Activated CD8-positive, alpha-beta memory T cell treated with anti-CD3 and anti-CD28 coated beads for 48 hours (primary cell): ENCODE measurements at regions not wholly inside any gene's neighbourhood (a gene's known extent, or its start where the extent isn't known, plus 50 kb on each side); places are given as distances from the start of the nearest gene placed in this dataset.
A peak's percentile ranks its signal among the peaks of the same experiment; 100 is the strongest.
"Not testable (repeated sequence)": the region's sequence is repeated elsewhere in the genome, so short reads cannot be mapped to it uniquely, and the experiment has no call there.

Experiments
- DNase-seq, 3 experiments: peaks; one replicate each; pipeline ENCODE4 v3.0.0-alpha.2; 2020; ENCODE audit warnings: low read depth in 2 of 3, low spot score in 2 of 3

GRCh38 chr15:92705764-92706163 lies 50.2 kb upstream of the FAM174B start:
- no peak for DNase-seq

GRCh38 chr15:92706201-92706600 lies 50.6 kb upstream of the FAM174B start:
- no peak for DNase-seq

- no peak for DNase-seq
Measured at GRCh38 chr15:92707880-92708551, 52.4 kb upstream of the FAM174B start.

GRCh38 chr15:92708635-92709034 lies 53.1 kb upstream of the FAM174B start:
- DNase-seq: no peak

- no peak for DNase-seq
Measured at GRCh38 chr15:92709110-92709790, 53.7 kb upstream of the FAM174B start.

- DNase-seq: no peak
Measured at GRCh38 chr15:92711457-92711831, 55.9 kb upstream of the FAM174B start.

GRCh38 chr15:92714077-92714476 lies 58.5 kb upstream of the FAM174B start:
- DNase-seq: no peak

GRCh38 chr15:92714477-92715401 lies 59.2 kb upstream of the FAM174B start:
- DNase-seq: peak; percentile 36 to 71 (median 68)

- DNase-seq: no peak
Measured at GRCh38 chr15:92715758-92716157, 60.2 kb upstream of the FAM174B start.

- DNase-seq: no peak
Measured at GRCh38 chr15:92719021-92719420, 63.4 kb upstream of the FAM174B start.

- no peak for DNase-seq
Measured at GRCh38 chr15:92724144-92724543, 68.6 kb upstream of the FAM174B start.

- no peak for DNase-seq
Measured at GRCh38 chr15:92725171-92725570, 69.6 kb upstream of the FAM174B start.

- no peak for DNase-seq
Measured at GRCh38 chr15:92728266-92728665, 72.7 kb upstream of the FAM174B start.

GRCh38 chr15:92733090-92733933 lies 77.7 kb upstream of the FAM174B start:
- DNase-seq: no peak

- DNase-seq: peak in 2 of 3 experiments; percentile 4 to 8
Measured at GRCh38 chr15:92733934-92734521, 78.5 kb upstream of the FAM174B start.

- not testable (repeated sequence) for DNase-seq
Measured at GRCh38 chr15:92739246-92739645, 83.7 kb upstream of the FAM174B start.

- DNase-seq: no peak
Measured at GRCh38 chr15:92745845-92746271, 90.3 kb upstream of the FAM174B start.

GRCh38 chr15:92747047-92747446 lies 91.5 kb upstream of the FAM174B start:
- no peak for DNase-seq

- DNase-seq: no peak
Measured at GRCh38 chr15:92749216-92749615, 93.6 kb upstream of the FAM174B start.

GRCh38 chr15:92749946-92750345 lies 94.4 kb upstream of the FAM174B start:
- DNase-seq: no peak
